ENCODE measurements at regions not wholly inside any gene's neighbourhood (a gene's known extent, or its start where the extent isn't known, plus 50 kb on each side); places are given as distances from the start of the nearest gene placed in this dataset.

DNA sequence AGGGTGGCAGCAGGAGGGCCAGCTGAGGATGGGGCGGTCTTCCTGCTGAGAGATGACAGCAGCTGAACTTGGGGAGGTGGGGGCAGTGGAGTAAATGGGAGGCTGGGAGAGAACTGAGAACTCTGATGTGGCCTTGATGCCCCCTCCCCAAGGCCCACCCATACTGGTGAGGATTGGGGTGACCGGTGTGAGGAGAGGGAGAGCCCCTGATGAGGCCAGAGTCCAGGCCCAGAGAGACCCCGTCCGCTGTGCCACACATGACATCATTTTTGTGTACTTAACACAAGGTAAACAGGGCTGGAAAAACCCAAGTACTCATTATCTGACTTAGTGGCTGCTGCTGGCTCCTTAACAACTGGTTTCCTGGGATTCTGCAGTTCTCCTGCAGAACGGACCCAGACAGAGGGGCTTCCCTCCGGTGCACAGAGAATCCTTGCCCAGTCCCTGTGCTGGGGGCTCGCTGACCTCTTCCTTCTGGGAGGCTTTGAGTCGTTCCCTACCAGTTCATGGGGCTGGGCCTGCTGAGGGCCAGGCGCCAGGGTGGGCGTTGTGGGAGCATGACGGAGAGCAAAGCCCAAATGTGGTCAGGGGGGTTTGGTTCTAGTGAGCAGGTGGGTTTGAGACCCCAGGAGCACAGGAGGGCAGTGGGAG is 207.6 kb downstream of the RAB11FIP4 start:
- TF ChIP-seq SMAD3 (CRISPR knock-in tag; IDR thresholded peaks at IDR 0.05; ENCODE audit: borderline replicate concordance) (no peak), NFATC4 (CRISPR knock-in tag; IDR thresholded peaks at IDR 0.05) (no peak), OVOL2 (CRISPR knock-in tag; IDR thresholded peaks at IDR 0.05; ENCODE audit: borderline replicate concordance) (no peak), ZNF121 (CRISPR knock-in tag; IDR thresholded peaks at IDR 0.05) (no peak), ZNF423 (CRISPR knock-in tag; IDR thresholded peaks at IDR 0.05) (no peak), FOXK1 (CRISPR knock-in tag; IDR thresholded peaks at IDR 0.05) (no peak), GRHL2 (CRISPR knock-in tag; IDR thresholded peaks at IDR 0.05; ENCODE audit: insufficient replicate concordance, severe bottlenecking) (no peak), ZNF416 (CRISPR knock-in tag; IDR thresholded peaks at IDR 0.05) (no peak), GABPB1 (CRISPR knock-in tag; IDR thresholded peaks at IDR 0.05) (no peak)
- TF ChIP-seq, protein P1, sequence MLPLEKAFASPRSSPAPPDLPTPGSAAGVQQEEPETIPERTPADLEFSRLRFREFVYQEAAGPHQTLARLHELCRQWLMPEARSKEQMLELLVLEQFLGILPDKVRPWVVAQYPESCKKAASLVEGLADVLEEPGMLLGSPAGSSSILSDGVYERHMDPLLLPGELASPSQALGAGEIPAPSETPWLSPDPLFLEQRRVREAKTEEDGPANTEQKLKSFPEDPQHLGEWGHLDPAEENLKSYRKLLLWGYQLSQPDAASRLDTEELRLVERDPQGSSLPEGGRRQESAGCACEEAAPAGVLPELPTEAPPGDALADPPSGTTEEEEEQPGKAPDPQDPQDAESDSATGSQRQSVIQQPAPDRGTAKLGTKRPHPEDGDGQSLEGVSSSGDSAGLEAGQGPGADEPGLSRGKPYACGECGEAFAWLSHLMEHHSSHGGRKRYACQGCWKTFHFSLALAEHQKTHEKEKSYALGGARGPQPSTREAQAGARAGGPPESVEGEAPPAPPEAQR (CRISPR knock-in tag; IDR thresholded peaks at IDR 0.05) = no peak
- TF ChIP-seq, protein P2, sequence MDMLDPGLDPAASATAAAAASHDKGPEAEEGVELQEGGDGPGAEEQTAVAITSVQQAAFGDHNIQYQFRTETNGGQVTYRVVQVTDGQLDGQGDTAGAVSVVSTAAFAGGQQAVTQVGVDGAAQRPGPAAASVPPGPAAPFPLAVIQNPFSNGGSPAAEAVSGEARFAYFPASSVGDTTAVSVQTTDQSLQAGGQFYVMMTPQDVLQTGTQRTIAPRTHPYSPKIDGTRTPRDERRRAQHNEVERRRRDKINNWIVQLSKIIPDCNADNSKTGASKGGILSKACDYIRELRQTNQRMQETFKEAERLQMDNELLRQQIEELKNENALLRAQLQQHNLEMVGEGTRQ (CRISPR knock-in tag; IDR thresholded peaks at IDR 0.05) = no peak
- TF ChIP-seq, protein P3, sequence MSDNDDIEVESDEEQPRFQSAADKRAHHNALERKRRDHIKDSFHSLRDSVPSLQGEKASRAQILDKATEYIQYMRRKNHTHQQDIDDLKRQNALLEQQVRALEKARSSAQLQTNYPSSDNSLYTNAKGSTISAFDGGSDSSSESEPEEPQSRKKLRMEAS (CRISPR knock-in tag; IDR thresholded peaks at IDR 0.05) = no peak
- TF ChIP-seq, protein P4, sequence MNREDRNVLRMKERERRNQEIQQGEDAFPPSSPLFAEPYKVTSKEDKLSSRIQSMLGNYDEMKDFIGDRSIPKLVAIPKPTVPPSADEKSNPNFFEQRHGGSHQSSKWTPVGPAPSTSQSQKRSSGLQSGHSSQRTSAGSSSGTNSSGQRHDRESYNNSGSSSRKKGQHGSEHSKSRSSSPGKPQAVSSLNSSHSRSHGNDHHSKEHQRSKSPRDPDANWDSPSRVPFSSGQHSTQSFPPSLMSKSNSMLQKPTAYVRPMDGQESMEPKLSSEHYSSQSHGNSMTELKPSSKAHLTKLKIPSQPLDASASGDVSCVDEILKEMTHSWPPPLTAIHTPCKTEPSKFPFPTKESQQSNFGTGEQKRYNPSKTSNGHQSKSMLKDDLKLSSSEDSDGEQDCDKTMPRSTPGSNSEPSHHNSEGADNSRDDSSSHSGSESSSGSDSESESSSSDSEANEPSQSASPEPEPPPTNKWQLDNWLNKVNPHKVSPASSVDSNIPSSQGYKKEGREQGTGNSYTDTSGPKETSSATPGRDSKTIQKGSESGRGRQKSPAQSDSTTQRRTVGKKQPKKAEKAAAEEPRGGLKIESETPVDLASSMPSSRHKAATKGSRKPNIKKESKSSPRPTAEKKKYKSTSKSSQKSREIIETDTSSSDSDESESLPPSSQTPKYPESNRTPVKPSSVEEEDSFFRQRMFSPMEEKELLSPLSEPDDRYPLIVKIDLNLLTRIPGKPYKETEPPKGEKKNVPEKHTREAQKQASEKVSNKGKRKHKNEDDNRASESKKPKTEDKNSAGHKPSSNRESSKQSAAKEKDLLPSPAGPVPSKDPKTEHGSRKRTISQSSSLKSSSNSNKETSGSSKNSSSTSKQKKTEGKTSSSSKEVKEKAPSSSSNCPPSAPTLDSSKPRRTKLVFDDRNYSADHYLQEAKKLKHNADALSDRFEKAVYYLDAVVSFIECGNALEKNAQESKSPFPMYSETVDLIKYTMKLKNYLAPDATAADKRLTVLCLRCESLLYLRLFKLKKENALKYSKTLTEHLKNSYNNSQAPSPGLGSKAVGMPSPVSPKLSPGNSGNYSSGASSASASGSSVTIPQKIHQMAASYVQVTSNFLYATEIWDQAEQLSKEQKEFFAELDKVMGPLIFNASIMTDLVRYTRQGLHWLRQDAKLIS (CRISPR knock-in tag; IDR thresholded peaks at IDR 0.05; ENCODE audit: borderline replicate concordance) = no peak
- Mint-ChIP-seq H3K27me3 (ENCODE audit: low read depth) (no peaks in the 10 kb centered on the region), H3K9me3 (no peaks in the 10 kb centered on the region), H3K4me1 (peaks cover 20% of the 10 kb centered on the region), H3K36me3 (no peaks in the 10 kb centered on the region), H3K4me3 (no peak overlapping the region), H3K27ac (no peak overlapping the region)
- DNase-seq (ENCODE audit: low spot score) (no peak), ATAC-seq (no peak)
- ChIA-PET CTCF (no interaction called here), POLR2A (no interaction called here)

DNA sequence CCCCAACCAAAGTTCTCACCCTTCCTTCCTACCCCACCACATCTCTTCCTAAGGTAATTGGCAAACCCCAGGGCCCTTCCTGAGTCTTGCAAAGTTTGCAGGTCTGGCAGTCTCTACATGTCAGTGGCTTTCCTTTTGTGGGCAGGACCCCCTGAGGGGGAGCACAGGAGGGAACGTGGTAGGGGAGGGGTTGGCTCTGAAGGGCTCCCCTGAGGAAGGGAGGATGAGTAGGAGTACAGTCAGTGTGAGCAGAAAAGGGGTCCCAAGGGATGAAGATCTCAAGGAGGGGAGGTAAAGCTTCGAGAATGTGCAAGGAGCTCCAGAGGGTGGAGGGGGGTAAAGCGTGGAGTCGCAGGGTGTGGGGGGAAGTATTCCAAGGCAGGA is 206.9 kb downstream of the RAB11FIP4 start:
- no peak overlapping the region for H3K4me3 Mint-ChIP-seq
- peaks cover 20% of the 10 kb centered on the region for H3K4me1 Mint-ChIP-seq
- H3K27me3 Mint-ChIP-seq (ENCODE audit: low read depth) = no peaks in the 10 kb centered on the region
- DNase-seq (ENCODE audit: low spot score) (no peak), ATAC-seq (no peak)
- ChIA-PET POLR2A (no interaction called here), CTCF (no interaction called here)
- H3K27ac Mint-ChIP-seq = no peak overlapping the region; the same call in 1 of the 2 replicates
- H3K36me3 Mint-ChIP-seq = no peaks in the 10 kb centered on the region
- TF ChIP-seq ZNF423 (CRISPR knock-in tag; IDR thresholded peaks at IDR 0.05) = peak; percentile 4; the same call in 1 of the 2 replicates
- TF ChIP-seq, protein P5, sequence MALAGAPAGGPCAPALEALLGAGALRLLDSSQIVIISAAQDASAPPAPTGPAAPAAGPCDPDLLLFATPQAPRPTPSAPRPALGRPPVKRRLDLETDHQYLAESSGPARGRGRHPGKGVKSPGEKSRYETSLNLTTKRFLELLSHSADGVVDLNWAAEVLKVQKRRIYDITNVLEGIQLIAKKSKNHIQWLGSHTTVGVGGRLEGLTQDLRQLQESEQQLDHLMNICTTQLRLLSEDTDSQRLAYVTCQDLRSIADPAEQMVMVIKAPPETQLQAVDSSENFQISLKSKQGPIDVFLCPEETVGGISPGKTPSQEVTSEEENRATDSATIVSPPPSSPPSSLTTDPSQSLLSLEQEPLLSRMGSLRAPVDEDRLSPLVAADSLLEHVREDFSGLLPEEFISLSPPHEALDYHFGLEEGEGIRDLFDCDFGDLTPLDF (CRISPR knock-in tag; IDR thresholded peaks at IDR 0.05) = no peak
- H3K9me3 Mint-ChIP-seq = no peaks in the 10 kb centered on the region

All from WTC11 (cell line).